Fibroblast of skin of back (primary cell): ENCODE measurements at regions not wholly inside any gene's neighbourhood (a gene's known extent, or its start where the extent isn't known, plus 50 kb on each side); places are given as distances from the start of the nearest gene placed in this dataset.
A peak's percentile ranks its signal among the peaks of the same experiment; 100 is the strongest.

ENCODE experiments used
- DNase-seq: peaks from one replicate; pipeline ENCODE4 v3.0.0-alpha.2; 2013

DNA sequence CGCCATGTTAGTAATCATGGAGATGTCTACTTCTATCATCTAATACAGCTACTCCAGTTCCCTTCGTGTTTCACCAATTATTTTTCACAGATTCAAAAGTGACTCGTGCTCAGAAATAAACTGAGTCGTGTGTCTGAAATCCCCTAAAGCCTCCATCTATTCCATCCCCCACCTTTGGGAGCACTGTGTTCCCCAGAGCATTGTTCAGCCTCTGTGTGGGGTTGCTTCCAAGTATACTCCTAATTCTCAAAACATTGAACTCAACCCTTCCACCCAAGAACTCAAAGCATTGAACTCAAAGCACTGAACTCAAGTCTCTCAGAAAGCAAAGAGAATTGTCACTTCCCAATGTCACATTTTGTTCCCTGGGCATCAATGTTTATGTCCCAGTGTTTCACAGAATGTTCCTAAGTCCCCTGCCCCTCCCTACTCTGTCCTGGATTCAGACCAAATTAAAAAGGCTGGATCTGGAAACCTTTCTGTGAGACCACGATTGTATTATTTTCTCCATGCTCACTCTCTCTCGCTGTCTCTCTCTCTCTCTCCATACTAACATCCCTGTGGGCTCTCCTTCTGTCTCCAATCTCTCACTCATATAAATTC lies 138.5 kb upstream of the QRFPR start:
- DNase-seq: no peak

DNA sequence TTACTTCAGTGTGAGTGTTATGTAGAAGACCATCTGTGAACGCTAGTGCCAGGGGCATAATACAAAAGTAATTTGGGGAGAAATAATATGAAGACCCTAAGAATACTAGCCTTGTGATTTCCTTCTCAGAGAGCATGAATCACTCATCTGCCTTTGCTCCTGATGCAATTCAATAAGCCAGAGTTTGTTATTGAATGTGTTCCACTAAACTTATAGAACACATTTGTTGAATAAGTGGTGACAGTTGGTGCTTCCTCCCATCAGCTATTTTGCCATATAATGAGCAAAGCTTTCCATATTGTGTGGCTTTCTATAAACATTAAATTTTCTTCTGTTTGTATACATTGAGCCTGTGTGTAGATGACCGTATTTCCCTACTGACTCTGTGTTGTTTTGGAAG lies 136.4 kb upstream of the QRFPR start:
- DNase-seq: no peak

DNA sequence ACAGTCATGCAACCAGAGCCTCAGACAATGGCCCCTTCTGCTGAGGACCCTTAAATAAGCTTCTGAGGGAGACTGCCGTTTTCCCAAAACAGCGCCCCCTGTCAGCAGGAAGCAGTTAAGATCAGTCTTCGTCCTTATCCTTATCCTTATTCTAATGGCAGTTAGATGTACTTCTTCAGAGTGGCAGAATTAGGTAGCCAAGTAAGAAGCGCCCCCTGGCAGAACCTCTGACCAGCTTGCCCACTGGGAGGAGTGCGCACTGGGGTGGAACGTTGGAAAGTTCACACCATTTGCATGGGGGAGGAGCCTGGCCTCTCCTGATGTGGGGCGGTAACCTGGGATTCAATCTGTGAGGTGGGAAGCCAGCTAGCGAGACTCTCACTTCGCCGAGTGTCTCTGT lies 133.6 kb upstream of the QRFPR start:
- no peak for DNase-seq

DNA sequence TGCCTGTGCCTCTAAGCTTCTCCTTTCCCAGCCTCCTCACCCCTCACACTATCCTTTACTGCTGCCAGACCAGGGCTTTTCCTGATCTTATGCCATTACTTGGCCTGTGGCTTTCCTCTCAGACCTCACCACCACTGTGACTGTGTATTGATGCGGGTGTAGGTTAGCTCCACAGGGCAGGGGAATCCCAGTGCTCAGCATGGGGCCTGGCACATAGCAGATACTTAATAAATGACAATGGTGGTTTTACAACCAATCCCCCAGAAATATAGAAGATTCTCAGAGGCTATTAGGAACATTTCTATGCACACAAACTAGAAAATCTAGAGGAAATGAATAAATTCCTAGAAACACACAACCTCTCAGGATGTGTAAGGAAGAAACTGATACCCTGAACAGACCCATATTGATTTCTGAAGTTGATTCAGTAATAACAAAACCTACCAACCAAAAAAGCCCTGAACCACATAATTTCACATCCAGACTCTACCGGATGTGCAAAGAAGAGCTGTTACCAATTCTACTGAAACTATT lies 129.6 kb upstream of the QRFPR start:
- DNase-seq: no peak

DNA sequence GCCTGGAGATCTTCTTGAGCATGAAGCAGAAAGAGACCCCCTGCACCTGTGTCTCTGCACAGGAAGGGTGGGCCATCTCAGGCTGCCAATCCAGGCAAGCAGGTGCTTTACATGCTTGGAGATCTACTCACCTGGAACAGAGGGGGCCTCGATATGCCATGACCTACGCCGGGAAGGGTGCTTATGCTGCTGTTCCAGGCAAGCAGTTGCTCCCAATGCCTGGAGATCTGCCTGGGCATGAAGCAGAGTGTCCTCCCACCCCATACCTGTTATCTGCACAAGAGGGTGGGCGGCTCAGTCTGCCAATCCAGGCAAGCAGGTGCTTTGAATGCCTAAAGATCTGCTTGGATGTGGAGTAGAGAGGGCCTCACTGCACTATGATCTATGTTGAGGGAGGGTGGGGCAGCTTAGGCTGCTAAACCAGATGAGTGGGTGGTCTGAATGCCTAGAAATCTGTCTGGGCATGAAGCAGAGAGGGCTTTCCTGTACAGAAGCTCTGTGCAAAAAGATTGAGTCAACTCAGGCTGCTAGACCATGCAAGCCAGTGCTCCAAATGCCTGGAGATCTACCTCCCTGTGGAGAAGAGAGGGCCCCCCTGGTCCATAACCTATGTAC lies 104.5 kb upstream of the QRFPR start:
- no peak for DNase-seq

DNA sequence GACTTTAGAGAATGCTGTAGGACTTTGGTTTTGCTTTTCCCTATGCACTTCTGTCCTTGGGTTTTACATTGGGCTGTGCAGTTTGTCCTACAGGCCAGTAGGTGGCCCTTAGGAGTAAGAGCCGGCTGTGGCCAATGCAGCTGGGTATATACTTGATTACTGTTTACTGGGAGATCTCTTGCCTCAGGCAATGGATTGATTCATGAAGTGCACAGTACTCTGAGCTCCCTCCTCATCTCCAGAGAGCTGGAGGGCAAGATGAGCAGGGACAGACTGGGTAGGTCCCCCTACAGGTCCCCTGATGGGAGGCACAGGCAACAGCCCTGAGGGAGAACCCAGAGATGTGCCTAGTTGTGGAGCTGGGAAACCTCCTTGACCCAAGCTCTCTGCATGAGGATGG lies 103.8 kb upstream of the QRFPR start:
- peak; percentile 53 for DNase-seq

DNA sequence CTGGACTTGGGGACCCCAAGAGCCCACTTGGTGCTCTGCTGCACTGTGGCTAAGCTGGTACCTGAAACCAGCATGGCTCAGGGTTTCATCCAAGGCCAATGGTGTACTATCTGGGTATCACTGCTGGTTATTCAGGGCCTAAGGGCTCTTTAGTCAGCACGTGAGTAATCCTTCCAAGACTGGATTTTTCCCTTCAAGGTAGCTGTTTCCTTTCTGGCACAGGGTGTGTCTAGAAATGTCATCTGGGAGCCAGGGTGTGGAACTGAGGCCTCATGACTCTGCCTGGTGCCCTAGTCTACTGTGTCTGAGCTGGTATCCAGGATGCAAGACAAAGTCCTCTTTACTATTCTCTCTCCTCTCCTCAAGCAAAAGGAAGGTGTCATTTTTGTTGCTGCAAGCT lies 99.0 kb upstream of the QRFPR start:
- DNase-seq: no peak

DNA sequence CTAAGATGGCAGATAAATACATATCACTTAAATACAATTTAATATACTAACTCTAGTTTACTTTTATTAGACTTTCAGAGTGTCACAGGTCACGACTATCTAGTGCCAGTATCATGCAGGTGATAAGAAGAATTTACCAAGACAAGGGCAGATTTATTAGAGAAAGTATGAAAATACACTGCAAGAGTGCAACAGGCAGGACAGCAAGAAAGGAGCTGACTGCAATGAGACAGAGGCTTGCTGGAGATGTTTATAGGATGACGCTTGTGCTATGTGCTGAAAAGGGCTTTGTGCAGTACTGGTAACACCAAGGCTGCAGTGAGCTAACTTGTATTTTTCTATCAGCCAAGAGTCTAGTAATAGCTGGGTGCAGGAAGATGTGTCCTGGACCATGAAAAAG lies 96.7 kb upstream of the QRFPR start:
- DNase-seq: no peak

DNA sequence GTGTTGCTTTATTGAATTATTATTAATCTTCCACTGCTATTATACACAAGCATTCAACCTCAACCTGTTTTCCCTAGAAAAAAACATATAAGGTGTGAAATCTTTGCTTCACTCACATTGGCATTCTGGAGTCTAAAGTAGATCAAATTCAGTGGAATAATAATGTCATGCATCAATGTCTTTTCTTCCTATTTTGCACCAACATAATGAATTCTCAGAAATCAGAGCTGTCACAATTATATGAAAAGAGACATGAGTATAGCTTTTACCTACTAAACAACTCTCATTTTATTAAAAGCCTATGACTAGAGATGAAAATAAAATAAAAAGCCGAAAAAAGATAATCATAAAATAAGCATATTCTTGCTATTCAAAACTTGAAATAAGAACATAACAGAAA lies 96.3 kb upstream of the QRFPR start:
- DNase-seq: no peak

DNA sequence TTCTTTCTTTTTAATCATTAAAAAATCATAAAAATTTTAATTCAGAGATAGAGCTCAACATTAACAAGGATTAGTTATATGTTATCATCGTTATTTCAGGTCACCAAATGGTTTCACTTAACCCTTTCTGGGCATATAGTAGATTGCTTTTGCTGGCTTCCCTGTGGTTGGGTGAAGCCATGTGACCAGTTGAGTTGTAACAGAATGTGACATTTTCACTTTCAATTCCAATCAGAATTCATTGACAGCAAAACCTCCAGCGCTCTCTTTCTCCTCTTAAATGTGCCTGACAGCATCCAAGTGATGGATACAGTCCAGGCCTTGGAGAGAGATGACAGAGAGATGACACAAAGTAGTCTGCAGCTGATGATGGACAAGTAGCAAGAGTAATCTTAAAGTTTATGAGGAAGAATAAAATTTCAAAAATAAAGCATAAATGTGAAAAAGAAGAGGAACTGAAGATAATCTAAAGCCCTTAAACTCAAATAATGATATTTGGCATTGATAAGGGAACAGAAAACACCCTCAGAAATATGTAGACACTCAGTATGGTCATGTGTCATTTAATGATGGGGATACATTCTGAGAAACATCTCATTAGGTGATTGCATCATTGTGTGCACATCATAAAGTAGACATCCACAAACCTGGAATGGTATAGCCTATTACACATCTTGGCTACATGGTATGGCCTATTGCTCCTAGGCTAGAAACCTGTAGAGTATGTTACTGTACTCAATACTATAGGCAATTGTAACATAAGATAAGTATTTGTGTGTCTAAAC lies 92.3 kb upstream of the QRFPR start:
- no peak for DNase-seq

DNA sequence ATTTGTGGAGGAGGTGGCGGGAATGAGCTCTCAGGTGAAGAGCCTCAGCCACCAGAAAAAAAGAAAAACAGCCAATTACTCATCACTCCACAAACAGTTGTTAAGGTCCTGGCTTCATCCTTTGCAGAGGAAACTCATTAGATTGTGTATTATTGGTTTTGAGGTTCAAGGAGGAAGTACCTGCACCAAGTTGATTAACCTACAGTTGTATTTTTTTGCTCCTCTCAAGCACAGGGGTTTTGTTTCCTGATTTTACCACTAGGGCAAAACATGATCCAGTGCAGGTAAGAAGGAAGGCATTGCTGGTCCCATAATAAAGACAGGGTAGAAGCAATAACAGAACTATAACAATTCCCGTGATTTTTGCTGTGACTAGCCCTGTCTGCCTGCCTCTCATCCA lies 84.0 kb upstream of the QRFPR start:
- DNase-seq: no peak

DNA sequence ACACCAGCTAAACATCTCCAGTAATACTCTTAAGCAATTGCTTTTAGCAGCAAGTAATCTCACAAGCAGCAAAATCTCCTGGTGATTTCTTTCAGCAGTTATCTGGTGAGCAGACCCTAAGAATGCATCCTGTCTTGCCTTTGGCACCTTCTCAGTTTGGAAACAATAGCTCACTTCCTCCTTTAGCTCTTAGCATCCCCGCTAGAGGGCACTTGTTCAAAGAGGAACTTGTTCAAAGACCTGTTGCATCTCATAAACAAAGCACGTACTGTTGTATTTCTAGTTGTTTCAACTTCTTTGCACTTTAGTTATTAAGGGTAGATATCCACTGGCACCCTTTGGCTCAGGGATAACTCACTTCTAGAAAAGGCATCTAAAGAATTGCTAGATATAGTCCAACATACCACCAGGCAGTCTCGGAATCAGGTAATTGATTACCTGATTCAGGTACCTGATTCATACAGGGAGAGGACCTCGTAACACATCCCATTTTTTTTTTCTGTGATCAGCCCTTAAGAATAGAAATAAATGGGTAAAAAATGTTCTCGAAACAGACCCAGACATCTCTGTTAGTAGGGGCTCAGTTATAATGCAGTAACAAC lies 81.9 kb upstream of the QRFPR start:
- peak; percentile 67 for DNase-seq

DNA sequence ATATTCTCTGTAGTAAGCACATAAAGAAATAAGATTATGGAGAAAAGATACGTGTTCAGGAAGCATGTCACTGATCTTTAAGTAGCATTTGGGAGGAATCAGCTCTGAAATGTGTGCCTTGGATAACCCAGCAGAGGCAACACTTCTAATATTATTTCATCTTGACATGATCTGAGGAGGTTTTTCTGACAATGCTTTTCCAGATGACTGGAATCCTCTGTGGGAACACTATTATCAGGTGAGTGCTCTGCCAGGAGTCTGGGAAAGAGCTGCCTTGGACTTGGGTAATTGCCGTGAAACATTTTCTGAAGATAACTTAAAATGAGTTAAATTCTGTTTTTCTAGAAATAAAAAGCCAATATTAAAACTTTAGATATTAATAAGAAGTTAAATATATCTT lies 78.2 kb upstream of the QRFPR start:
- DNase-seq: no peak

DNA sequence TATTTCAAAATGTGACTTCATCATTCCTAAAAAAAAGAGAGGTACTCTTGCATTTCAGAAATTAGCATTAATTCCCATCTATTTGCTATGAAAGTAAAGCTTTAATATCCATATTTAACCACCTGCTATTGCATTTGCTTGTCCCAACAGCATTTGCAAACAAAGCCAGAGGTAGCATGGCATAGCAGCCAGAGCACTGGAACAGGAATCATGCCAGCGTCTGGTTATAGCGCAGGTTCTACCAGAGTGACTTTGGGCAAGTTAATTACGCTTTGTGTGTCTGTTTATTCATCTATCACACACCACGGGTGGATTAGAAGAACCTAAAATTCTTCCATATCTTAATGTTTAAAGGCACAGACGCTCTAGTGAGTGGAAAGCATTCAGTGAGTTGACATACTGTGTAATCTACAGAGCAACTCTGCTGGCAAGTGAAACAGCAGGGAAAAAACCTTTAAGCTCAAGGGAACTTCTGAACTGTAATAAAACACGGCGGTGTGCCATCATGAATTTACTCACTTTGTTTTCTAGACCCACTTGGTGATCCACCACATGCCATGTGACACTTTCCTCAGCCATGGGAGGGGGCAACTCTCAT lies 76.6 kb upstream of the QRFPR start:
- no peak for DNase-seq

DNA sequence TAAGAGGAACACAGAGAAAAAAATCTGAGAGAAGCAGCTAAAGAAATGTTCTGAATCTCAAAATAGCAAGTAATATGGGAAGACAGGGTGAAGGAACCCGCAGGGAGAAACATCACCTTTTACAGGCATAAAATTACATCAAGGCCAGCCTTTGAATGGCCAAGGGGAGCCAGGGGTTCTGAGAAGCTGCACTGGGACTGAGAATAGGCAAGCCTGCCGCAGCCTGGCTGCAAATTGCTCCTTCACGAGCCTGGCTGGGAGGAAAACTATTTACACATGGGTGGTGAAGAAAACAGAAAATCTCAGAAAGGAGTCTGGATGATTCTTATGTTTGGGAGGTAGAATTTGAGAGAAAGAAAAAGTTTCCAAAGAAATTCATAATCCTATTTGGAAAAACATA lies 74.5 kb upstream of the QRFPR start:
- no peak for DNase-seq

DNA sequence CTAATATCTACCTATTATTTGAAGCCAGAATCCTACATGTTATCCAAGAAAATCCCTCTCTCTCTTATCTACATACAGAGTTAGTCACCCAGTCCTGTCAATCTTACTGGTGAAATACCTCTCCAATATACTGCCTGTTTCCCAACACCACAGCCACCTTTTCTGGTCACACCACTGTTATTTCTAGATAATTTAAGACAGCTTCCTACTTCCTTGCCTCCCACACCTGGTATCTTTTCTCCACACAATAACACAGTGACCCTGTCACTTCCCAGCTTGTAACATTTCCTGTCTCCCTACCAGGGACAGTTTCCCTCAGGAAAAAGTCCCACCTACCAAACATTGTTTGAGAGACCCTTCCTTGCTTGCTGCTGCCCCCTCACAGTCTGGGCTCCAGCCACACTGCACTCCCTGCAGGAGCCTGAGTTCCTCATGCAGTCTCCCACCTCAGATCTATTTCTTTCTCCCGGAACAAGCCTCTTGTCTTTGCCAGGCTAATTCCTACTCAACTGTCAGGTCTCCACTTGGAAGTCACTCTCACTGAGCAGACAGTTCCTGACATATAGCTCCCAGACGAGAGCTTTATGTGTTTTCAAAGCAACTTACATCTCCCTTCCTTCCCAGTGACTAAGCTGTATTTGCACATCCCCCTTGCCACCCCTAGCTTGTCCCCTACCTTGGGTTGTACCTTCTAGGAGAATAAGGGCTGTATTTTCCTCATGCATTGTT lies 73.6 kb upstream of the QRFPR start:
- no peak for DNase-seq

DNA sequence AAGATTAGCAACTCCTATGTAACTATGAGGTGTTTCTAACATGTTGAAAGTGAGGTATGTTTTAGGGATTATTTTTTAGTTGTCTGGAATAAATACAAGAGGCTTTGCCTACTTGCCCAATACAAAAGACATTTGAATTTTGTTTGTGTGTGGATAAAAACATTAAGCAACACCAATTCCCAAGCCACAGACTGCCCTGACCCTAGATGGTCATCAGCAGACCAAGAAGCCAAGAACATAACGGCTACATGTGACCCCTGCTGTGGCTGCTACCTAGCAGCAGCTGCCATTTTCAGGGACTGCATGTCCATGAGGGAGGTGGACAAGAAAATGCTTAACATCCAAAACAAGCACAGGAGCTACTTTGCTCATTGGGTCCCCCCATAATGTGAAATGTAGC lies 70.5 kb upstream of the QRFPR start:
- DNase-seq: no peak

DNA sequence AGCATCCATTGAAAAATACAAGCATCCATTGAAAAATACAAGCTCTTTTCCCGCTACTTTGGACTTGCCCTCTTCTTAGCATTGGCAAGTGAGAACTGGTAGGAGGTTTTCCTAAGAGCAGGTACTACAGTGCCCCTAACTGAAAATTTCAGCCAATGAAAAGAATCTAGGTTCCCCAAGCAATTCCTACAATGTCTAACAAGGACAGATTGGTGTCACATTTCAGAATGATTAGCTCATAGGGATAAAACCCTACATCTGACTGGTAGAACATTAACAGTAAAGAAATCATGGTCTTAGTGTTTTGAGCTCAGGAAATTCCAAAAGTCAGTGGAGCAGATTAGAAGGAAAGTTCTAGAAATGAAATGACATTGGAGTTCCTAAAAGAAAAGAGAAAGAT lies 68.6 kb upstream of the QRFPR start:
- no peak for DNase-seq

DNA sequence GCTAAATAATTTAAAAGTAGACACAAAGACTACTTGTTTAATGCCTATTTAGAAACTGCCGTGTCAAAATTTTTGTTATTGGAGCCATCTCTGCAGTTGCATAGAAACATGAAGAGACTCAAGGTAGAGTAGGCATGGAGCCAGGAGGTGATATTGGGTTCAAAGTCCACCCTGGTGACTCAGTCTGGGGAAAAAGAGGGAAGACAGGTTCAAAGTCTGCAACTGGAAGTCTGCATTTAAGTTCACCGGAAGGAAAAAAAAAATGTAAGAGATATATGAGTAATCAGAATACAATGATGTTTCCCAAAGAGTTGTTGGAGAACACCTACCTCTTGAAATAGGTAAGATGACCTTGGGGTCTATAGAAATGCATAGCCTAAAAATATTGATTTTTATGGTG lies 67.4 kb upstream of the QRFPR start:
- DNase-seq: no peak

DNA sequence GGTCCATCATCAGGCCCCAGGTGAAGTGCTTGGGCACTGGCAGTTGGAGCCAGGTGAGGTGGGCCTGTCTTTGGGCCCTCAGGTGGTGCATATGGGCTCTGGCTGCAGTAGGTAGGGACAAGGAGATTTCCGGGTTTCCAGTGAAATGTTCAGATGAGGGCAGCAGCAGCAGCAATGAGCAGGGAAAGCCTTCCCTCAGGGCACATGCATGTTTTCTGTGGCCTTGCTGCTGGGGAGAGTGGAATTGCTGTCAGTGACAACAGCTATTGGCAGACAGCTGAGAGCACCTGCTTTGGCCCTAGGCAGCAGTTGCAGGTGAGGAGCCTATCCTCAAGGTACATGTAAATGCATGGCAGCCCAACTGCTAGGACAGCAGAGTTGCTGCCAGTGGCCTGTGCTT lies 58.9 kb upstream of the QRFPR start:
- no peak for DNase-seq
